ENCODE measurements at regions not wholly inside any gene's neighbourhood (a gene's known extent, or its start where the extent isn't known, plus 50 kb on each side); places are given as distances from the start of the nearest gene placed in this dataset.

- TF ChIP-seq TCF7L2 (IDR thresholded peaks at IDR 0.05; ENCODE audit: low read depth, low read length) (no peak), SIN3A (IDR thresholded peaks at IDR 0.05; ENCODE audit: borderline replicate concordance, insufficient read depth, low read depth, low read length) (no peak), REST (IDR thresholded peaks at IDR 0.05; ENCODE audit: insufficient read depth in 1 of 2, low read depth in 2 of 2, low read length in 1 of 2) (no peak), POLR2AphosphoS5 (IDR thresholded peaks at IDR 0.05; ENCODE audit: low read depth, low read length) (no peak), CTCF (IDR thresholded peaks at IDR 0.05) (no peak)
- intact Hi-C loops (cut with micrococcal nuclease; ENCODE audit: unreplicated experiment), result no loop called here
- POLR2A ChIA-PET, result no interaction called here
- ATAC-seq (no peak), DNase-seq (ENCODE audit: low read depth, low spot score) (no peak)
- CTCF ChIA-PET, result no interaction called here
- Histone ChIP-seq H3K36me3 (ENCODE audit: control insufficient read depth, insufficient read depth, low read length) (no peaks in the 10 kb centered on the region), H3K27me3 (ENCODE audit: control insufficient read depth, insufficient read depth, low read length) (no peaks in the 10 kb centered on the region), H3K4me1 (ENCODE audit: control insufficient read depth, insufficient read depth, low read length) (no peaks in the 10 kb centered on the region), H3K9me3 (ENCODE audit: control insufficient read depth, insufficient read depth, low read depth, low read length) (no peaks in the 10 kb centered on the region), H3K4me3 (ENCODE audit: low read depth in 2 of 2, low read length in 2 of 2) (no peak overlapping the region), H3K27ac (ENCODE audit: low read length) (no peak overlapping the region)
- in situ Hi-C loops (cut with HindIII; ENCODE audit: low pct_unique_long_range_greater_than_20kb, low sequenced_read_pairs), result no loop called here
- no TSS peak for BruUV-seq (replicated peaks)
Measured at GRCh38 chr4:133390198-133390855, 241.2 kb downstream of the PCDH10 start.

GRCh38 chr4:133389029-133389428, 239.9 kb downstream of the PCDH10 start:
- Histone ChIP-seq H3K9me3 (ENCODE audit: control insufficient read depth, insufficient read depth, low read depth, low read length) (no peaks in the 10 kb centered on the region), H3K27ac (ENCODE audit: low read length) (no peak overlapping the region), H3K4me3 (ENCODE audit: low read depth in 2 of 2, low read length in 2 of 2) (no peak overlapping the region), H3K27me3 (ENCODE audit: control insufficient read depth, insufficient read depth, low read length) (no peaks in the 10 kb centered on the region), H3K4me1 (ENCODE audit: control insufficient read depth, insufficient read depth, low read length) (no peaks in the 10 kb centered on the region), H3K36me3 (ENCODE audit: control insufficient read depth, insufficient read depth, low read length) (no peaks in the 10 kb centered on the region)
- intact Hi-C loops (cut with micrococcal nuclease; ENCODE audit: unreplicated experiment), result no loop called here
- POLR2A ChIA-PET, result no interaction called here
- ATAC-seq (no peak), DNase-seq (ENCODE audit: low read depth, low spot score) (no peak)
- CTCF ChIA-PET, result interaction anchor here (0.7 kb wide), 1 partner anchor 69 kb away, joined by 3 read pairs; no protein-coding TSS in a partner anchor
- TF ChIP-seq TCF7L2 (IDR thresholded peaks at IDR 0.05; ENCODE audit: low read depth, low read length) (no peak), SIN3A (IDR thresholded peaks at IDR 0.05; ENCODE audit: borderline replicate concordance, insufficient read depth, low read depth, low read length) (no peak), REST (IDR thresholded peaks at IDR 0.05; ENCODE audit: insufficient read depth in 1 of 2, low read depth in 2 of 2, low read length in 1 of 2) (no peak), POLR2AphosphoS5 (IDR thresholded peaks at IDR 0.05; ENCODE audit: low read depth, low read length) (no peak), CTCF (IDR thresholded peaks at IDR 0.05) (no peak)
- BruUV-seq (replicated peaks), result no TSS peak
- in situ Hi-C loops (cut with HindIII; ENCODE audit: low pct_unique_long_range_greater_than_20kb, low sequenced_read_pairs), result no loop called here

Measured in Panc1 (cell line).